ENCODE measurements at regions not wholly inside any gene's neighbourhood (a gene's known extent, or its start where the extent isn't known, plus 50 kb on each side); places are given as distances from the start of the nearest gene placed in this dataset.

- no peaks in the 10 kb centered on the region for H3K4me1 ChIP-seq (ENCODE audit: control insufficient read depth, low read length)
- no peaks in the 10 kb centered on the region for H3K9me3 ChIP-seq (ENCODE audit: control insufficient read depth, insufficient read depth, low read length)
- no peak overlapping the region for H3K27ac ChIP-seq (ENCODE audit: low read depth, low read length)
- no peaks in the 10 kb centered on the region for H3K79me2 ChIP-seq (ENCODE audit: control insufficient read depth, low read length)
- TF ChIP-seq CTCF (IDR thresholded peaks at IDR 0.05; ENCODE audit: low read depth, low read length, poor library complexity, severe bottlenecking) = no peak
- no peaks in the 10 kb centered on the region for H3K36me3 ChIP-seq (ENCODE audit: control insufficient read depth, low read length)
- no peak overlapping the region for H3K4me3 ChIP-seq (ENCODE audit: low read length)
- no peaks in the 10 kb centered on the region for H4K20me1 ChIP-seq (ENCODE audit: control insufficient read depth, insufficient read depth, low read depth, low read length)
- no peaks in the 10 kb centered on the region for H3F3A ChIP-seq (ENCODE audit: control insufficient read depth, insufficient read depth)
- no peak overlapping the region for H3K4me2 ChIP-seq (ENCODE audit: low read length)
- H3K9me2 ChIP-seq (replicated peaks; ENCODE audit: control insufficient read depth, low read length) = no peaks in the 10 kb centered on the region
- H3K27me3 ChIP-seq (ENCODE audit: control insufficient read depth, low read length) = no peaks in the 10 kb centered on the region; the same call in 1 of the 2 replicates
Measured at GRCh38 chr1:14141656-14142055, 441.7 kb downstream of the PRDM2 start.

- TF ChIP-seq EZH2phosphoT487 (IDR thresholded peaks at IDR 0.05; ENCODE audit: borderline replicate concordance, low read length) (no peak), CTCF (IDR thresholded peaks at IDR 0.05; ENCODE audit: low read depth, low read length, poor library complexity, severe bottlenecking) (no peak)
- no peak overlapping the region for H3K4me2 ChIP-seq (ENCODE audit: low read length)
- no peaks in the 10 kb centered on the region for H3K9me3 ChIP-seq (ENCODE audit: control insufficient read depth, insufficient read depth, low read length)
- H3K27ac ChIP-seq (ENCODE audit: low read depth, low read length) = no peak overlapping the region
- H4K20me1 ChIP-seq (ENCODE audit: control insufficient read depth, insufficient read depth, low read depth, low read length) = no peaks in the 10 kb centered on the region
- no peaks in the 10 kb centered on the region for H3K4me1 ChIP-seq (ENCODE audit: control insufficient read depth, low read length)
- H3K9me2 ChIP-seq (replicated peaks; ENCODE audit: control insufficient read depth, low read length) = no peaks in the 10 kb centered on the region
- no peaks in the 10 kb centered on the region for H3F3A ChIP-seq (ENCODE audit: control insufficient read depth, insufficient read depth)
- H3K27me3 ChIP-seq (ENCODE audit: control insufficient read depth, low read length) = no peaks in the 10 kb centered on the region; the same call in 1 of the 2 replicates
- no peaks in the 10 kb centered on the region for H3K36me3 ChIP-seq (ENCODE audit: control insufficient read depth, low read length)
- no peaks in the 10 kb centered on the region for H3K79me2 ChIP-seq (ENCODE audit: control insufficient read depth, low read length)
- H3K4me3 ChIP-seq (ENCODE audit: low read length) = no peak overlapping the region
Measured at GRCh38 chr1:14142397-14143100, 442.6 kb downstream of the PRDM2 start.

GRCh38 chr1:14143777-14144176 lies 443.8 kb downstream of the PRDM2 start:
- H3K27ac ChIP-seq (ENCODE audit: low read depth, low read length) = no peak overlapping the region
- H3K79me2 ChIP-seq (ENCODE audit: control insufficient read depth, low read length) = no peaks in the 10 kb centered on the region
- no peak overlapping the region for H3K4me3 ChIP-seq (ENCODE audit: low read length)
- no peak overlapping the region for H3K4me2 ChIP-seq (ENCODE audit: low read length)
- no peaks in the 10 kb centered on the region for H3K4me1 ChIP-seq (ENCODE audit: control insufficient read depth, low read length)
- TF ChIP-seq CTCF (IDR thresholded peaks at IDR 0.05; ENCODE audit: low read depth, low read length, poor library complexity, severe bottlenecking) (no peak), EZH2phosphoT487 (IDR thresholded peaks at IDR 0.05; ENCODE audit: borderline replicate concordance, low read length) (no peak)
- no peaks in the 10 kb centered on the region for H4K20me1 ChIP-seq (ENCODE audit: control insufficient read depth, insufficient read depth, low read depth, low read length)
- H3K9me3 ChIP-seq (ENCODE audit: control insufficient read depth, insufficient read depth, low read length) = no peaks in the 10 kb centered on the region
- H3K27me3 ChIP-seq (ENCODE audit: control insufficient read depth, low read length) = no peaks in the 10 kb centered on the region; the same call in 1 of the 2 replicates
- no peaks in the 10 kb centered on the region for H3K9me2 ChIP-seq (replicated peaks; ENCODE audit: control insufficient read depth, low read length)
- no peaks in the 10 kb centered on the region for H3F3A ChIP-seq (ENCODE audit: control insufficient read depth, insufficient read depth)
- no peaks in the 10 kb centered on the region for H3K36me3 ChIP-seq (ENCODE audit: control insufficient read depth, low read length)

All from DOHH2 (cell line).